GM12878 (cell line): ENCODE measurements at regions not wholly inside any gene's neighbourhood (a gene's known extent, or its start where the extent isn't known, plus 50 kb on each side); places are given as distances from the start of the nearest gene placed in this dataset.

Experiments used
- ATAC-seq: fragments of 200-7000 bp; cut with Tn5 transposase; 3 replicates; pipeline ENCODE4 v1.9.1; 2020; ENCODE audit warnings: mild to moderate bottlenecking, moderate library complexity
- BruUV-seq: library from RNA; stranded (reverse); fragments of 400-500 nt; replicated peaks from 2 replicates; lab custom pipeline; 2021; lab: Mats Ljungman, UMichigan
- CTCF ChIA-PET: fragments of 300-600 bp; sonication (Branson Sonifier 250); formaldehyde crosslinking; extraction: SDS; loops from one replicate; lab custom pipeline; 2021; ENCODE audit warnings: inconsistent platforms; lab: Yijun Ruan, JAX
- POLR2A ChIA-PET: fragments of 350-600 bp; formaldehyde crosslinking; extraction: SDS; loops from one replicate; lab custom pipeline; 2021; ENCODE audit warnings: inconsistent platforms; lab: Charles Lee
- RAD21 ChIA-PET: fragments of 300-600 bp; sonication (Branson Sonifier 250); formaldehyde crosslinking; loops from one replicate; lab custom pipeline; 2023; ENCODE audit warnings: antibody characterized with exemption; ENCODE audit not compliant: unreplicated experiment; lab: Charles Lee
- SMC1A ChIA-PET: fragments of 300-600 bp; sonication (Branson Sonifier 250); formaldehyde crosslinking; loops from one replicate; lab custom pipeline; 2023; ENCODE audit not compliant: unreplicated experiment, uncharacterized antibody; lab: Charles Lee
- DNase-seq: peaks from one replicate; pipeline ENCODE4 v3.0.0-alpha.2; 2011; ENCODE audit warnings: low read depth, low spot score
- FAIRE-seq: peaks from 3 replicates; lab custom pipeline; 2011; peaks lifted over from hg19 to GRCh38; lab: Jason Lieb, UNC
- H2AFZ ChIP-seq: 2 replicates; pipeline ENCODE4 v1.6.0; 2011; ENCODE audit warnings: low read depth, low read length, control low read depth; ENCODE audit not compliant: control insufficient read depth
- H3K27ac ChIP-seq: 2 replicates; pipeline ENCODE4 v1.5.1; 2011; ENCODE audit warnings: control low read depth; ENCODE audit not compliant: control insufficient read depth, insufficient read depth
- H3K27me3 ChIP-seq, 2 experiments: replicated peaks in 1 of 2; 2 replicates each; pipeline versions ENCODE4 v1.6.0 to v1.6.1; 2011; ENCODE audit warnings: low read length in 1 of 2; ENCODE audit not compliant: control insufficient read depth in 2 of 2, insufficient read depth in 2 of 2
- H3K36me3 ChIP-seq, 2 experiments: 2 replicates each; pipeline ENCODE4 v1.5.1; 2011; ENCODE audit warnings: low read length in 1 of 2; ENCODE audit not compliant: control insufficient read depth in 2 of 2, insufficient read depth in 2 of 2
- H3K4me1 ChIP-seq: 2 replicates; pipeline ENCODE4 v1.6.1; 2011; ENCODE audit warnings: mild to moderate bottlenecking, low read length, moderate library complexity, mixed read lengths; ENCODE audit not compliant: control insufficient read depth, insufficient read depth
- H3K4me2 ChIP-seq: 2 replicates; pipeline ENCODE4 v1.6.0; 2011; ENCODE audit warnings: control low read depth; ENCODE audit not compliant: control insufficient read depth, insufficient read depth
- H3K4me3 ChIP-seq: fragments of 200-600 bp; sonication (generic); 2 replicates; pipeline ENCODE4 v1.5.1; 2016
- H3K79me2 ChIP-seq: 2 replicates; pipeline ENCODE4 v1.6.0; 2011; ENCODE audit warnings: low read length; ENCODE audit not compliant: control insufficient read depth, insufficient read depth
- H3K9ac ChIP-seq: 2 replicates; pipeline ENCODE4 v1.8.0; 2011; ENCODE audit warnings: low read length, control low read depth, mixed read lengths; ENCODE audit not compliant: control insufficient read depth, insufficient read depth
- H3K9me3 ChIP-seq: replicated peaks from 3 replicates; pipeline ENCODE4 v1.5.1; 2011; ENCODE audit warnings: mild to moderate bottlenecking, low read length; ENCODE audit not compliant: control insufficient read depth, insufficient read depth
- H4K20me1 ChIP-seq: 2 replicates; pipeline ENCODE4 v1.6.0; 2011; ENCODE audit not compliant: control insufficient read depth, insufficient read depth
- BACH1 ChIP-seq: fragments of 450-650 bp; IDR thresholded peaks from 2 replicates; pipeline ENCODE4 v1.6.1; 2017; ENCODE audit warnings: mild to moderate bottlenecking, borderline replicate concordance
- BCL11A ChIP-seq: IDR thresholded peaks from 2 replicates; pipeline ENCODE4 v1.6.1; 2011; ENCODE audit warnings: low read depth, low read length
- CEBPB ChIP-seq, 2 experiments: fragments of 150-350 bp in 1 of 2; IDR thresholded peaks; 2 replicates each; pipeline ENCODE4 v1.6.1; 2012 to 2014; ENCODE audit warnings: low read depth in 2 of 2, low read length in 2 of 2, borderline replicate concordance in 1 of 2, inconsistent platforms in 1 of 2
- E4F1 ChIP-seq: fragments of 450-650 bp; IDR thresholded peaks from 2 replicates; pipeline ENCODE4 v1.6.1; 2018; ENCODE audit warnings: borderline replicate concordance, mild to moderate bottlenecking; ENCODE audit not compliant: partially characterized antibody
- FOS ChIP-seq: IDR thresholded peaks from 3 replicates; pipeline ENCODE4 v1.6.1; 2011; ENCODE audit warnings: borderline replicate concordance; ENCODE audit not compliant: insufficient read length; ENCODE audit errors: extremely low read depth
- MEF2A ChIP-seq: IDR thresholded peaks from 2 replicates; pipeline ENCODE4 v1.6.1; 2011; ENCODE audit warnings: low read depth, mild to moderate bottlenecking, low read length, moderate library complexity; ENCODE audit not compliant: insufficient read depth
- MYB ChIP-seq: fragments of 150-350 bp; IDR thresholded peaks from 2 replicates; pipeline ENCODE4 v1.6.1; 2014; ENCODE audit warnings: mild to moderate bottlenecking, low read depth, low read length, borderline replicate concordance
- SIX5 ChIP-seq: IDR thresholded peaks from 2 replicates; pipeline ENCODE4 v1.6.1; 2011; ENCODE audit warnings: mild to moderate bottlenecking, low read depth, low read length, moderate library complexity; ENCODE audit not compliant: severe bottlenecking
- SREBF2 ChIP-seq: IDR thresholded peaks from 2 replicates; pipeline ENCODE4 v1.6.1; 2012; ENCODE audit warnings: mild to moderate bottlenecking, low read length
- ZNF592 ChIP-seq: fragments of 450-650 bp; IDR thresholded peaks from 2 replicates; pipeline ENCODE4 v1.6.1; 2017; ENCODE audit warnings: mild to moderate bottlenecking, moderate library complexity
- WGBS: methylation state at CpG from one replicate; pipeline ENCODE4 v1.1.6; 2016; ENCODE audit warnings: low lambda C conversion rate; ENCODE audit not compliant: insufficient replicate concordance, insufficient coverage; ENCODE audit errors: missing lambda C conversion rate; 5-methylcytosine and 5-hydroxymethylcytosine counted together
- in situ Hi-C: fragments of 300-500 bp; cut with MboI; formaldehyde crosslinking; loops from 9 replicates; pipeline ENCODE4 v1.14.3; 2018; ENCODE audit warnings: mixed read lengths
- intact Hi-C: fragments of 100-400 bp; cut with micrococcal nuclease; formaldehyde crosslinking; loops from one replicate; pipeline ENCODE4 v1.14.2; 2022; ENCODE audit not compliant: unreplicated experiment
- TF ChIP-seq, protein P1 (sequence below): IDR thresholded peaks from 2 replicates; pipeline ENCODE4 v1.6.1; 2012; ENCODE audit warnings: improper control_type of control experiment, low read depth, low read length; ENCODE audit not compliant: insufficient replicate concordance

DNA sequence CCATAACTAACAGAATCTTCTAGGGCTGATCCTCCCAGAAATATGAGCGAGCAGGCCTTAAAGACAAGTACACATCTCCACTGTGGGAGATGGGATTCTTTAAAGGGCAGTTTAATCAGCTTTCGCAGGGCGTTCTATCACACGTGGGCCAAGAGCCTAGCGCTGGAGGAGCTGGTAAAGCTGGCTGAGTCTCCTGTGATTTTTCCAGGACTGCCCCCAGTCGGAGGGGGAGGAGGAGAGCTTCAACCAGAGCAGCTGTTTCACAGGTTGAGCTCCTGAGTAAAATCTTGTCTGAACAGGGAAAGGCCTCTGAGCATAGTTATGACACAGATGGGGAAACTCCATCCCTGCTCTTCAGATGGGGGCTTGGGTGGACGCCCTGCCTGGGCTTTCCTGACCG lies 87.0 kb downstream of the ZNF365 start (continued):
- TF ChIP-seq, protein P1, sequence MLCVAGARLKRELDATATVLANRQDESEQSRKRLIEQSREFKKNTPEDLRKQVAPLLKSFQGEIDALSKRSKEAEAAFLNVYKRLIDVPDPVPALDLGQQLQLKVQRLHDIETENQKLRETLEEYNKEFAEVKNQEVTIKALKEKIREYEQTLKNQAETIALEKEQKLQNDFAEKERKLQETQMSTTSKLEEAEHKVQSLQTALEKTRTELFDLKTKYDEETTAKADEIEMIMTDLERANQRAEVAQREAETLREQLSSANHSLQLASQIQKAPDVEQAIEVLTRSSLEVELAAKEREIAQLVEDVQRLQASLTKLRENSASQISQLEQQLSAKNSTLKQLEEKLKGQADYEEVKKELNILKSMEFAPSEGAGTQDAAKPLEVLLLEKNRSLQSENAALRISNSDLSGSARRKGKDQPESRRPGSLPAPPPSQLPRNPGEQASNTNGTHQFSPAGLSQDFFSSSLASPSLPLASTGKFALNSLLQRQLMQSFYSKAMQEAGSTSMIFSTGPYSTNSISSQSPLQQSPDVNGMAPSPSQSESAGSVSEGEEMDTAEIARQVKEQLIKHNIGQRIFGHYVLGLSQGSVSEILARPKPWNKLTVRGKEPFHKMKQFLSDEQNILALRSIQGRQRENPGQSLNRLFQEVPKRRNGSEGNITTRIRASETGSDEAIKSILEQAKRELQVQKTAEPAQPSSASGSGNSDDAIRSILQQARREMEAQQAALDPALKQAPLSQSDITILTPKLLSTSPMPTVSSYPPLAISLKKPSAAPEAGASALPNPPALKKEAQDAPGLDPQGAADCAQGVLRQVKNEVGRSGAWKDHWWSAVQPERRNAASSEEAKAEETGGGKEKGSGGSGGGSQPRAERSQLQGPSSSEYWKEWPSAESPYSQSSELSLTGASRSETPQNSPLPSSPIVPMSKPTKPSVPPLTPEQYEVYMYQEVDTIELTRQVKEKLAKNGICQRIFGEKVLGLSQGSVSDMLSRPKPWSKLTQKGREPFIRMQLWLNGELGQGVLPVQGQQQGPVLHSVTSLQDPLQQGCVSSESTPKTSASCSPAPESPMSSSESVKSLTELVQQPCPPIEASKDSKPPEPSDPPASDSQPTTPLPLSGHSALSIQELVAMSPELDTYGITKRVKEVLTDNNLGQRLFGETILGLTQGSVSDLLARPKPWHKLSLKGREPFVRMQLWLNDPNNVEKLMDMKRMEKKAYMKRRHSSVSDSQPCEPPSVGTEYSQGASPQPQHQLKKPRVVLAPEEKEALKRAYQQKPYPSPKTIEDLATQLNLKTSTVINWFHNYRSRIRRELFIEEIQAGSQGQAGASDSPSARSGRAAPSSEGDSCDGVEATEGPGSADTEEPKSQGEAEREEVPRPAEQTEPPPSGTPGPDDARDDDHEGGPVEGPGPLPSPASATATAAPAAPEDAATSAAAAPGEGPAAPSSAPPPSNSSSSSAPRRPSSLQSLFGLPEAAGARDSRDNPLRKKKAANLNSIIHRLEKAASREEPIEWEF: no peak
- TF ChIP-seq SIX5 (no peak), CEBPB (IDR thresholded peaks at IDR 0.05; ENCODE audit: borderline replicate concordance in 1 of 2, low read depth in 2 of 2, low read length in 2 of 2) (no peak), SREBF2 (no peak), BACH1 (no peak), MYB (no peak), FOS (no peak)

- no peak overlapping the region for H3K4me2 ChIP-seq
- H3K36me3 ChIP-seq: no peaks in the 10 kb centered on the region
- no peak overlapping the region for H3K9ac ChIP-seq
- no TSS peak for BruUV-seq
- FAIRE-seq (no peak), DNase-seq (no peak), ATAC-seq (no peak)
- in situ Hi-C loops (no loop called here), intact Hi-C loops (no loop called here)
- ChIA-PET RAD21 (no interaction called here), SMC1A (interaction anchor here (0.6 to 0.9 kb wide), 3 partner anchors 19 to 129 kb away, joined by 3 read pairs; no protein-coding TSS in a partner anchor), POLR2A (no interaction called here), CTCF (interaction anchor here (0.6 to 1.4 kb wide), 3 partner anchors 13 to 25 kb away, joined by 3 to 4 read pairs (median 3); no protein-coding TSS in a partner anchor)
- 94% methylated on average over 1 of the region's 1 CpG for WGBS
- no peak overlapping the region for H3K4me3 ChIP-seq
- H2AFZ ChIP-seq: no peak overlapping the region
- peaks cover 9% of the 10 kb centered on the region for H3K4me1 ChIP-seq
- H4K20me1 ChIP-seq: no peaks in the 10 kb centered on the region
- H3K9me3 ChIP-seq: peaks cover 18% of the 10 kb centered on the region; the same call in 2 of the 3 replicates
- H3K79me2 ChIP-seq: no peaks in the 10 kb centered on the region
- H3K27me3 ChIP-seq: 0 out of 4 replicates have a peak, but pooled peaks cover 0 to 2% of the 10 kb centered on the region in 2 experiments
- H3K27ac ChIP-seq: no peak overlapping the region
- TF ChIP-seq ZNF592 (no peak), MEF2A (no peak), E4F1 (no peak), BCL11A (no peak)
These were observed 88.3 kb downstream of the ZNF365 start for GRCh38 chr10:62462461-62462860.
